ENCODE measurements at regions not wholly inside any gene's neighbourhood (a gene's known extent, or its start where the extent isn't known, plus 50 kb on each side); places are given as distances from the start of the nearest gene placed in this dataset.

GRCh38 chr10:50997461-50997860, 76.8 kb upstream of the PRKG1 start:
- DNase-seq (ENCODE audit: low read depth) = no peak
- TF ChIP-seq, protein P1, sequence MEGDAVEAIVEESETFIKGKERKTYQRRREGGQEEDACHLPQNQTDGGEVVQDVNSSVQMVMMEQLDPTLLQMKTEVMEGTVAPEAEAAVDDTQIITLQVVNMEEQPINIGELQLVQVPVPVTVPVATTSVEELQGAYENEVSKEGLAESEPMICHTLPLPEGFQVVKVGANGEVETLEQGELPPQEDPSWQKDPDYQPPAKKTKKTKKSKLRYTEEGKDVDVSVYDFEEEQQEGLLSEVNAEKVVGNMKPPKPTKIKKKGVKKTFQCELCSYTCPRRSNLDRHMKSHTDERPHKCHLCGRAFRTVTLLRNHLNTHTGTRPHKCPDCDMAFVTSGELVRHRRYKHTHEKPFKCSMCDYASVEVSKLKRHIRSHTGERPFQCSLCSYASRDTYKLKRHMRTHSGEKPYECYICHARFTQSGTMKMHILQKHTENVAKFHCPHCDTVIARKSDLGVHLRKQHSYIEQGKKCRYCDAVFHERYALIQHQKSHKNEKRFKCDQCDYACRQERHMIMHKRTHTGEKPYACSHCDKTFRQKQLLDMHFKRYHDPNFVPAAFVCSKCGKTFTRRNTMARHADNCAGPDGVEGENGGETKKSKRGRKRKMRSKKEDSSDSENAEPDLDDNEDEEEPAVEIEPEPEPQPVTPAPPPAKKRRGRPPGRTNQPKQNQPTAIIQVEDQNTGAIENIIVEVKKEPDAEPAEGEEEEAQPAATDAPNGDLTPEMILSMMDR (conservative IDR thresholded peaks at IDR 0.05; ENCODE audit: low read depth, low read length) = no peak
- H3K4me3 ChIP-seq (ENCODE audit: low read depth, low read length) = no peak overlapping the region

- no peak overlapping the region for H3K4me3 ChIP-seq (ENCODE audit: low read depth, low read length)
- DNase-seq (ENCODE audit: low read depth) = no peak
- TF ChIP-seq, protein P1 (conservative IDR thresholded peaks at IDR 0.05; ENCODE audit: low read depth, low read length) = no peak
These were observed 75.1 kb upstream of the PRKG1 start for GRCh38 chr10:50999163-50999562.

DNA sequence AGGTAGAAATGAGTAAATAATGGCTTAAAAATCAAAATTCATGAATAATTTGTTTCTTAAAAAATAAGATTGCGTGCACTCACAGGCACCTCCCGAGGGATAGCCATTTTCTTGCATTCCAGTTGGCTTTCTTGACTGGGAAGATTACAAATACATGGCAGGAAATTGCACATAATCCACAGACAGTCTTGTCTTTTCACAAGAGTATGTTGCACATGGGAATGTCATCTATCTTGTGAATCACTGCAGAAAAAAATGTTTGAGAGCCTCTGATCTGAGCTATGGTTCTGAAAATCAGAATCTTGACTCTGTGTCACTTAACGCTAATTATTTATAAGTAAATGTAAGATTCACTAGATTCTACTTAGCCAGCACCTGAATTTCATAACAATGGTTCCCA, 74.1 kb upstream of the PRKG1 start:
- DNase-seq (ENCODE audit: low read depth) = no peak
- no peak overlapping the region for H3K4me3 ChIP-seq (ENCODE audit: low read depth, low read length)
- TF ChIP-seq, protein P1 (conservative IDR thresholded peaks at IDR 0.05; ENCODE audit: low read depth, low read length) = no peak

GRCh38 chr10:51000976-51001375, 73.3 kb upstream of the PRKG1 start:
- no peak overlapping the region for H3K4me3 ChIP-seq (ENCODE audit: low read depth, low read length)
- TF ChIP-seq, protein P1 (conservative IDR thresholded peaks at IDR 0.05; ENCODE audit: low read depth, low read length) = no peak
- DNase-seq (ENCODE audit: low read depth) = no peak

GRCh38 chr10:51001587-51001986, 72.7 kb upstream of the PRKG1 start:
- TF ChIP-seq, protein P1 (conservative IDR thresholded peaks at IDR 0.05; ENCODE audit: low read depth, low read length) = peak; percentile 64
- DNase-seq (ENCODE audit: low read depth) = no peak
- H3K4me3 ChIP-seq (ENCODE audit: low read depth, low read length) = no peak overlapping the region

DNA sequence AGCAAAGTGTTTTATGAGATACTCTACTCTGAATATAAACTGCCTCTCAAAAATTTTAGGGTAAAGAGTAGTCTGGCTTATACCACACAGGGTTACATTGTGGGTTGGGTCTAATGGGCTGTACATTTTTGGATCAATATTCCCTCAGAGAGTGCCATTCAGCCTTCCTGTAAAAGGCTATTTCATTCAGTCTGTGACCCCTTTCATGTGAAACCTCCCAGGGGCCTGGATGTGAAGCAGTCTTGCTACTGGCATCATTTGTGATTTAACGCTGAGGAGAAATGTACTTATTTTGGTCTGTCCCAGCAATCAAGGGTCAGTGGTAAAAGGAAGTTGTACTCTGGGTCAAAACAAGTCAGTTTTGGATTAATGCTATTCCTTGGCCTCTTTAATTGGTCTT, 71.8 kb upstream of the PRKG1 start:
- DNase-seq (ENCODE audit: low read depth) = no peak
- TF ChIP-seq, protein P1 (conservative IDR thresholded peaks at IDR 0.05; ENCODE audit: low read depth, low read length) = no peak

GRCh38 chr10:51004776-51005175, 69.5 kb upstream of the PRKG1 start:
- TF ChIP-seq, protein P1 (conservative IDR thresholded peaks at IDR 0.05; ENCODE audit: low read depth, low read length) = no peak

More for the DNA sequence above, 71.8 kb upstream of the PRKG1 start:
- no peak overlapping the region for H3K4me3 ChIP-seq (ENCODE audit: low read depth, low read length)

More at GRCh38 chr10:51004776-51005175, 69.5 kb upstream of the PRKG1 start:
- no peak for DNase-seq (ENCODE audit: low read depth)
- no peak overlapping the region for H3K4me3 ChIP-seq (ENCODE audit: low read depth, low read length)
